AG09309 (cell line): ENCODE measurements at regions not wholly inside any gene's neighbourhood (a gene's known extent, or its start where the extent isn't known, plus 50 kb on each side); places are given as distances from the start of the nearest gene placed in this dataset.
A peak's percentile ranks its signal among the peaks of the same experiment; 100 is the strongest.

Experiments used
- DNase-seq: peaks from one replicate; pipeline ENCODE4 v3.0.0-alpha.2; 2010; ENCODE audit warnings: low read depth
- H3K4me3 ChIP-seq: 2 replicates; pipeline ENCODE4 v1.5.1; 2011; ENCODE audit warnings: mild to moderate bottlenecking, low read depth, low read length, moderate library complexity; ENCODE audit not compliant: control insufficient read depth
- CTCF ChIP-seq: IDR thresholded peaks from 2 replicates; pipeline ENCODE4 v1.5.1; 2011; ENCODE audit warnings: mild to moderate bottlenecking, low read depth, low read length, inconsistent platforms; ENCODE audit not compliant: insufficient read depth, control insufficient read depth; ENCODE audit errors: missing control alignments

- DNase-seq = peak; percentile 88
- no peak for TF ChIP-seq CTCF
- no peak overlapping the region for H3K4me3 ChIP-seq
Measured at GRCh38 chr3:64291345-64291744, 66.1 kb upstream of the PRICKLE2 start.

- TF ChIP-seq CTCF = no peak
- no peak overlapping the region for H3K4me3 ChIP-seq
- no peak for DNase-seq
Measured at GRCh38 chr3:64290864-64291263, 65.6 kb upstream of the PRICKLE2 start.

GRCh38 chr3:64290161-64290560 is 64.9 kb upstream of the PRICKLE2 start:
- no peak overlapping the region for H3K4me3 ChIP-seq
- TF ChIP-seq CTCF = no peak
- DNase-seq = no peak

GRCh38 chr3:64289622-64290021 is 64.4 kb upstream of the PRICKLE2 start:
- no peak for DNase-seq
- TF ChIP-seq CTCF = no peak
- H3K4me3 ChIP-seq = no peak overlapping the region

- no peak for DNase-seq
Measured at GRCh38 chr3:64278625-64279024, 53.4 kb upstream of the PRICKLE2 start.

GRCh38 chr3:64276131-64276530 is 50.9 kb upstream of the PRICKLE2 start:
- TF ChIP-seq CTCF = no peak
- no peak overlapping the region for H3K4me3 ChIP-seq
- DNase-seq = no peak

More at GRCh38 chr3:64278625-64279024, 53.4 kb upstream of the PRICKLE2 start:
- no peak overlapping the region for H3K4me3 ChIP-seq
- TF ChIP-seq CTCF = no peak
